ENCODE measurements at regions not wholly inside any gene's neighbourhood (a gene's known extent, or its start where the extent isn't known, plus 50 kb on each side); places are given as distances from the start of the nearest gene placed in this dataset.
"Not testable (repeated sequence)": the region's sequence is repeated elsewhere in the genome, so short reads cannot be mapped to it uniquely, and the experiment has no call there.

GRCh38 chr3:118678663-118679062, 356.0 kb downstream of the IGSF11 start:
- DNase-seq (ENCODE audit: low spot score): not testable (repeated sequence)

GRCh38 chr3:118682921-118683320, 351.7 kb downstream of the IGSF11 start:
- DNase-seq (ENCODE audit: low spot score): no peak

- DNase-seq (ENCODE audit: low spot score): no peak
Observed at GRCh38 chr3:118683636-118684035, 351.0 kb downstream of the IGSF11 start.

DNA sequence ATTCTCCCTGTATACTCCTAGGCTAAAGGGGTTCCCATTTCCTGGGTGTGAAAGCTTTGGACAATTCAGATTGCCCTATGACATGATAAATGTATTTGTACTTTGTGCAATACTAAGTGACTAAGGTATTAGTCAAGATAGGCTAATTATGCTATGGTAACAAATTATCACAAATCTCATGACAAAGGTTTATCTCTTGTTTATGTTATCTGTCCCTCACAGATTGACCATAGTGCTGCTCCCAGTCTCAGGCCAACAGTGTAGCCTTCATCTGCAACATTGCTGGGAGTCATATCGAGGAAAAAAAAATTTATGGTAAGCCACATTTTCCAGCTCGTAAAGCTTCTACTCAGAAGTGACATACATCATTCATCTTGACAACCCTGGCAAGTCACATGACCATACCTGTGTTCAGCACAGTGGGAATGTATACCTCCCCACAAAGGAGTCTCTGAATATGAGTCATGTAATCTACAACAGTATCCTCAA, 346.2 kb downstream of the IGSF11 start:
- no peak for DNase-seq (ENCODE audit: low spot score)

GRCh38 chr3:118692416-118692815, 342.2 kb downstream of the IGSF11 start:
- no peak for DNase-seq (ENCODE audit: low spot score)

- DNase-seq (ENCODE audit: low spot score): no peak
Observed at GRCh38 chr3:118705487-118706219, 329.0 kb downstream of the IGSF11 start.

DNA sequence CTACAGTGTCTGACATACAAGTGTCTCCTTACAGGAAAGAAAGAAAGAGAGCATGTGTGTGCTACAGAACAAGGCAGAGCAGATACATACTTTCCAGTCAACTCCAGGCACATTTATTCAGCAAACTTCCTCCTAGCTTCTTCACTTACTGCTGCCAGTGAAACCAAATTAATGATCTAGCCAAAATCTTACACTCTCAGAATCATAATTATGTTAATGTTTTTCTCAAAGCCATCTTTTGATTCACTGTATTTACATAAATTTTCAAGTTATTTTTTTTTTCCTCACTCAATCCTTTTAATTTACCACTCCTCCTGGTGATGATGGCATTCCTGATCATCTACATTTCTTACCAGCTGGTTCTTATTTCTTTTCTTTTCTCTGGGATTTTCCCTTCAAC, 326.7 kb downstream of the IGSF11 start:
- no peak for DNase-seq (ENCODE audit: low spot score)

GRCh38 chr3:118710532-118710931, 324.1 kb downstream of the IGSF11 start:
- DNase-seq (ENCODE audit: low spot score): no peak

DNA sequence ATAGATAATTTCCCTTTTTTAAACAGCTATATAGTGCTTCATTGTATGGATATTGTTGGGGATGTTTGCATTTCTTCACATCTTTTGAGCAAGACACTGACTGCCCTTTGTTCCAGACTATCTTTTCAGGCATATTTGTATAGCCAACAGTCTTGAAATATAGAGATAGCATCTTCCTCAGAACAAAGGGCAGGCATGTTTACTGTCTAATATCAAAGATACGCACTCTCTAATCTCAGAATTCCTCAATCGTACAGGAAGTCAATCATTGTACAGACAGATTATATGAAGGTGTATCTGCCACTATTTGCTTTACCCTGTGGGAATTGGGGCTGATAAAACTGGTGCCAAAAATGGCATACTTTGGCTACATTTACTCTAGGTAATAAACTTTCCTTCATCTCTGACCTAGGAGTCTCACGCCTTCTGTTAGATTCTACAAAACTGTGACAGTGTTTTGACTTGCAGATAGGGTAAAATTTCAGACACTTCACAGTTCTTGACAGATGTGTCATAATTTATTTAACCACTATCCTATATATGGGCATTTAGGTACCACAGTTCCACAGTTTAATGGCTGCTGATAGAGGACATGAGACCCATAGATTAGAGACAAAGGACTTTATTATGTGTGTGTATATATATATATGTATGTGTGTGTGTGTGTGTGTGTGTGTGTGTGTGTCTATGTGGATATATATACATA, 321.0 kb downstream of the IGSF11 start:
- DNase-seq (ENCODE audit: low spot score): no peak

DNA sequence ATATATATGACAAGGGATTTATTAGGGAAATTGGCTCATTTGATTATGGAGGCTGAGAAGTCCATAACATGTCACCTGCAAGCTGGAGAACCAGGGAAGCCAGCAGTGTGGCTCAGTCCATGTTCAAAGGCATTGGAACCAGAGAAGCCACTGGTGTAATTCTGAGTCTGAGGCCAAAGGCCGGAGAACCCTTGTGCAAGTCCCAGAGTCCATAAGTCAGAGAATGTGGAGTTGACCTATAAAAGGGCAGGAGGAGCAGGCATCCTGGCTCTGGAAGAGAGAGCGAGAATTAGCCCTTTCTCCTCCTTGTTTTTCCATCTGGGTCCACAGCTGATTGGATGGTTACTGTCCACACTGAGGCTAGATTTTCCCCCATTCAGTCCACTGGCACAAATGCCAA, 319.8 kb downstream of the IGSF11 start:
- DNase-seq (ENCODE audit: low spot score): no peak

GRCh38 chr3:118729546-118729945, 305.1 kb downstream of the IGSF11 start:
- DNase-seq (ENCODE audit: low spot score): no peak

GRCh38 chr3:118734664-118735063, 300.0 kb downstream of the IGSF11 start:
- DNase-seq (ENCODE audit: low spot score): no peak

GRCh38 chr3:118736107-118736506, 298.5 kb downstream of the IGSF11 start:
- DNase-seq (ENCODE audit: low spot score): no peak

DNA sequence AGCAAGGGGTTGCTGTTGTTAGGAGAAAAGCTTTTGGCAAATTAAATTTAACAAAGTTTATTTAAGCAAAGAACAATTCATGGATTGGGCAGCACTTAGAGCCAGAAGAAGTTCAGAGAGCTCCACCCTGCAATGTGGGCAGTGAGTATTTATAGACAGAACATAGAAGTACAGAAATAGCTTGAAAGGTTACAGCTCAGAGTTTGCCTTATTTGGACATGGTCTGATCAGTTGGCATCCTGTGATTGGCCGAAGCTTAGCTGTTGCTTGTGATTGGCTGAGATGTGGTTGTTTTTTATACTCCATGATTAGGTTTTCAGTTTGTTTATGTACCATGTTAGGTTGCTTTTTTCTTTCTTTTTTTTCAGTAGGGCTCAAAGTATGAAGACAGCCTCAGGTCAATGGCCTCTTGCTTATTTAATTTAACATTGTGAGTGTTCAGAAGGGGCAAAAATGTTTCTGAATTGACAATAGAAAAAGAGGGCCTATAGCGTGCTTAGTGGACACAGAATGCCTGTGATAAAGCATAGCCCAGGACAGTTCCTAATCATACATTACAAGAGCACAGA, 293.8 kb downstream of the IGSF11 start:
- no peak for DNase-seq (ENCODE audit: low spot score)

GRCh38 chr3:118742760-118743159, 291.9 kb downstream of the IGSF11 start:
- no peak for DNase-seq (ENCODE audit: low spot score)

GRCh38 chr3:118744186-118744585, 290.5 kb downstream of the IGSF11 start:
- no peak for DNase-seq (ENCODE audit: low spot score)

DNA sequence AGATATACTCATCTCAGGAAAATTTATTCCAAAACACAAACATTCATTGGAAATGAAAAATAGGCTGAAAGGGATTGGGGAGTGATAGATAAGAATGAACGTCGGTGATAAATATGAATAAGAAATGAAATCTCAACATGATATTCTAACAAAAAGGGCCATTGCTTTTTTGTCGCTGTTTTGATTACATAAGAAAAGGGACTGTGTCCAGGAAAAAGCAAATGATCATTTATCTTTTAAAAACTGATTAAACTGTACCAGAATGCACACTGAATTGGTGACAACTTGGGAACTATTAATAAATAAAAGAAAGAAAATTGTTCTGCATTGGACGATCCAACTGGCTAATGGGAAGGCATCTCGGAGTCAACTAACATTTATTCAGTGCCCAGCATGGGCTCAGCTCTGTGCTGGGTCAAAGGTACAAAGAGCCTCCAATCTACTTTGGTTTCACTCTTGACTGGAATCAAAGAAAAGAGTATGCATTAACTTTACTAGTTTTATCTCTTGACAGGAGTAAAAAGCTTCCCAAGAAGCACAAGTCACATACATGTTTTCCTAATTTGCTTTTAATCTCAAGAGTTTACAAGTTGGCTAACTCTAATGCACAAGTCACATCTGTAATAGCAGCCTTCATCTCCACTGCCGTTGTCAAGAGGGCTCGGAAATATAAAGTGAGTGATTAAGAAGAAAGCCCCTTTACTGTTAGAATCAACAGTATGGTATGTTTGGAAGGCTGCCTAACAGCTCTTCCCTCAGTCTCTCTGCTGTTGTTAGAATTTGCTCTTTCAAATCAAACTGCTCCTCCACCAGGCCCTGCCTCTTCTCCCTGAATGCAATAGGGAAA, 280.0 kb downstream of the IGSF11 start:
- no peak for DNase-seq (ENCODE audit: low spot score)

DNA sequence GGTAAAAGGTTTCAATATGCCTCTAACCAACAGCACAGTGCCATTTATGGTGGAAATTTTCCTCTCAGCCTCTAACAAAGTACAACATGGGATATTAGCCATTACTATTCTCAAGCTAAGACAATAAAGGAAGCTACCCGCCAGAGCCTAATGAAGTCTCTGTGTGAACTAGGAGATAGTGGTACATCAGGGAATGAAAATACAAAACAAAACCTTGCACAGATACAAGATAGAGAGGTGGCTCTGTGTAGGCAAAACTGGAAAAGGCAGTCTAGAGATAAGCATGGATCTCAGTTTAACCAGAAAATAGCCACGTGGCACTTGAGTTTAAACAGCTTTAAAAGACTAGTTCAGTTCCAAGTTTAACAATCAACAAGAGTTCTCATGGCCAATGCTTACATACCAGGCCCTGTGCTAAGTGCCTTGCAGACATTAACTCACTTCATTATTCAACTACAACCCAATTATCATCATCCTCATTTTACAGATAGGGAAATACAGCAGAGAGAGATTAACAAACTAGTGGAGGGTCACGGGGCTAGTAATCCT, 279.3 kb downstream of the IGSF11 start:
- no peak for DNase-seq (ENCODE audit: low spot score)

DNA sequence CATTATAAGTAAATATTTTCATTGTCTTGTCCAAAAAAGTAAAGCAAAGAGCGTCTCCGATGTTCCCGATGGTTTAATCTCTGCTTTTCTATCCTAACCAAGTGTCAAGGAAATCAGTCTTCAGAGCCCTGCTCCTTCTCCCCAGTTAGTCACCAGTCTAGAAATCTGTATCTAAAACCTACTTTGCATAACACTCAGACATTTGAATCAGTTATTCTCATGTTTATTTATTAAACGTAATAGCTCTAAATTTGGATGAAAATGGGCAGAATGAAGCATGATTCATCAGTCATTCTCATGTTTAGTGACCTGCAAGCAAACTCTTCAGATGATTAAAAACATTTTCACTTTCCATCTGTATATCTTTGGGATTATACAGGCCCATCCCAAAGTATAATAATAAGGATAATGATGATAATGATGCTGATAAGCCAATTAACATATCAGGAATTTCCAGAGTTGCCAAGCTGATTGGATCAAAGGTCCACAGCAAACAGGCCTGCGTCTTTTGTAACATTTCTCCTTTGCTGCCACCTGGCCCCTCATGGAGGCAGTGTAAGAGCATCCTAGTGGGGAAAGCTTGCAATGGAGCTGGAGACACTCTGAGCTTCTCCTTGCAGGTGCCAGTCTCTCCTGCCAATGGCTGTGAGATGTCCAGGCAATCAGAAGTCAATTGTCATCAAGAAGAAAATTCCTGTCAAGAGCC, 273.9 kb downstream of the IGSF11 start:
- DNase-seq (ENCODE audit: low spot score): no peak

- no peak for DNase-seq (ENCODE audit: low spot score)
Observed at GRCh38 chr3:118761291-118761606, 273.4 kb downstream of the IGSF11 start.

- no peak for DNase-seq (ENCODE audit: low spot score)
Observed at GRCh38 chr3:118765636-118766305, 268.9 kb downstream of the IGSF11 start.

Measured in AG20443 (cell line).